NCI-H128 (cell line): ENCODE measurements at regions not wholly inside any gene's neighbourhood (a gene's known extent, or its start where the extent isn't known, plus 50 kb on each side); places are given as distances from the start of the nearest gene placed in this dataset.

Source experiments
- DNase-seq: peaks from one replicate; lab custom pipeline; 2025; ENCODE audit not compliant: unreplicated experiment; lab: John Stamatoyannopoulos, UW

GRCh38 chr20:48166082-48166835 is 381.0 kb upstream of the SULF2 start:
- DNase-seq: no peak

GRCh38 chr20:48165401-48165685 is 380.1 kb upstream of the SULF2 start:
- no peak for DNase-seq

GRCh38 chr20:48164566-48165400 is 379.5 kb upstream of the SULF2 start:
- DNase-seq: no peak

- no peak for DNase-seq
Measured at GRCh38 chr20:48164034-48164433, 378.8 kb upstream of the SULF2 start.

- DNase-seq: no peak
Measured at GRCh38 chr20:48163505-48163904, 378.2 kb upstream of the SULF2 start.

GRCh38 chr20:48162621-48163020 is 377.3 kb upstream of the SULF2 start:
- DNase-seq: no peak

- no peak for DNase-seq
Measured at GRCh38 chr20:48159145-48160008, 374.1 kb upstream of the SULF2 start.

- no peak for DNase-seq
Measured at GRCh38 chr20:48158014-48158413, 372.7 kb upstream of the SULF2 start.

- DNase-seq: no peak
Measured at GRCh38 chr20:48156951-48157700, 371.8 kb upstream of the SULF2 start.

- no peak for DNase-seq
Measured at GRCh38 chr20:48156521-48156920, 371.2 kb upstream of the SULF2 start.

- DNase-seq: peak; percentile 74
Measured at GRCh38 chr20:48155268-48155667, 370.0 kb upstream of the SULF2 start.

- DNase-seq: no peak
Measured at GRCh38 chr20:48154040-48154765, 368.9 kb upstream of the SULF2 start.

GRCh38 chr20:48153523-48153922 is 368.2 kb upstream of the SULF2 start:
- DNase-seq: peak; percentile 27

- no peak for DNase-seq
Measured at GRCh38 chr20:48153103-48153502, 367.8 kb upstream of the SULF2 start.

GRCh38 chr20:48150568-48150967 is 365.3 kb upstream of the SULF2 start:
- DNase-seq: no peak

GRCh38 chr20:48149902-48150301 is 364.6 kb upstream of the SULF2 start:
- no peak for DNase-seq

- DNase-seq: no peak
Measured at GRCh38 chr20:48148916-48149672, 363.8 kb upstream of the SULF2 start.

- DNase-seq: no peak
Measured at GRCh38 chr20:48148020-48148419, 362.7 kb upstream of the SULF2 start.

GRCh38 chr20:48147311-48147710 is 362.0 kb upstream of the SULF2 start:
- no peak for DNase-seq

GRCh38 chr20:48146877-48147276 is 361.6 kb upstream of the SULF2 start:
- no peak for DNase-seq
